GM18909 (cell line): ENCODE measurements at regions not wholly inside any gene's neighbourhood (a gene's known extent, or its start where the extent isn't known, plus 50 kb on each side); places are given as distances from the start of the nearest gene placed in this dataset.

Source experiments
- ATAC-seq: cut with Tn5 transposase; IDR thresholded peaks from one replicate; pipeline ENCODE4 v1.9.1; 2021; ENCODE audit warnings: mild to moderate bottlenecking; ENCODE audit not compliant: unreplicated experiment, poor library complexity

DNA sequence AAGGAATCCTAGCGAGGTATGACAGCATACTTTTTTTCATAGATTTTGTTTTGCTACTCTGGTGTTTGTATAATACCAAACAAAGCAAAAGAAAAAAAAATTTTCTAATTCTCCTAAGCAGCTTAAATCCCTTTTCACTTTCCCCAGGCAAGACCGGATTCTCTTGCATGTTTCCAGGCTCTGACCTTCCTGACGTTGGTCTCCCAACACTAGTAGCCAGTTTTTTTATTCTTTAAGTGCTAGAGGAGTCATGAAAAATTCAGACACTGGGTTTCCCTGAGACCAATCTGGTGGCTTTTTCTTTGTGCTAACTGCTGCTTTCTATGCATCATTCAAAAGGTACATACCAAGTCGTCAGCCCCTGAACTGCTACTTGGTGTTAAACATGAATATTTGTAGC is 111.4 kb downstream of the ZNF326 start:
- ATAC-seq: no peak

DNA sequence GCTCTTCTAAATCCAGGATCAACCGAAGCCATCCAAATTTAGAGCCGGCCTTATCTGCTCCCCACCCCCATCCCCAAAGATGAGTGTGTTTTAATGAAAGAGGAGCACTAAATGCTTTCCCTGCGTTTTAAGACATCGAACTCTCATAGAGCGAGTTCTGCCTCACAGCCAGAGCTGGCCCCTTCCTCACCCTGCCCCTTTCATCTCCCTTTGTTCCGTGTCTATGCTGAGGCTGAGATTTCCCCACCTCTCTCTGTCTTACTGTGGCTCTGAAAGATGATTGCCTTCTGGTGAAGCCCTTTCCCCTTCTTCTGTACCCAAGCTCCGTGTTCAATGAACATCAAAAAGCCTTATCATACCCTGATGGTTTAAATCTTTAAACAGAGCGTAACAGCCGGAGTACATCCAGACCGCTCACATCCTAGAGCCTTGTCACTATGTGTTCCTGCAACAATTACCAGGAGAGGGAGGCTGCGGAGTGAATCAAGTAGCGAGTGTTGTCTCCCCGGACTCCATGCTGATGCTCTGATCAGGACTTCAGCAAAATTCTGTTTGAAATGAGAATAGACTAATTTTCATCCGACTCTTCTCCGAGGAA is 110.1 kb downstream of the ZNF326 start:
- no peak for ATAC-seq

DNA sequence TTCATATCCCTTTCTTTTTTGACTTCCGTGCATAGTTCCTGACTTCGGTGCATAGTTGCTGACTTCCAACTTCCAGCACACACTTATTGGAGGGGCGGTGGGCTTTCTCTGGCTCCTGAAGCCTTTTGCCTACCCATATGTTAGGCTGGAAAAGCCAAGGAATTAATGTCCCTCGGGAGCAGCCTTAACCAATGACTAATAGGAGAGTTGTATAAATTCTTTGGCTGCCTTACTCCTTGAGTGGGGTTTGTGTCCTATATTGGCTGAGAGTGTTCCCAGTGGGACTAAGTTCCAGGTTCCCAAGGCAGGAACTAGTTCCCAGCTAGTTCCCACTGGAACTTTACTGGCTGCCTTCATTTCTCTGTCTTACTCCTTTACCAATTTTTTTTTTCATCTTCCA is 105.7 kb downstream of the ZNF326 start:
- no peak for ATAC-seq

DNA sequence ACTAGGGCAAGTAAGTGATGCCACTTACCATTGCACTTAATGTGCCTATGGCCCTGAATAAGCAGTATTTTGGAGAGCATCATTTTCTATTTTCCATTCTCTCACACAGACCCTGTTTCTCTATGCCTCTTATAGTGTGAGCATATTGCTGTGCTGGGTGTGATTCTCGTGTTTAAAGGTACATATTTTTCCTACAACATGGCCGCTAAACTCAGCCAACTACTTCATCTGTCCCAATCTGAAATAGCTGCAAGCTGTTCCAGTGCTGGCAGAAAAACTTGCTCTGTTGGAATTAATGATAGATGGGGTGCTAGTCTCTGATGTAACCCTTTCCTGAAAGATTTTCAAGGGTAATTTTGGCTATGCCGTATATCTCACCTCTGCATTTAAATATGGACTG is 97.5 kb downstream of the ZNF326 start:
- ATAC-seq: no peak
